ENCODE measurements at regions not wholly inside any gene's neighbourhood (a gene's known extent, or its start where the extent isn't known, plus 50 kb on each side); places are given as distances from the start of the nearest gene placed in this dataset.

DNA sequence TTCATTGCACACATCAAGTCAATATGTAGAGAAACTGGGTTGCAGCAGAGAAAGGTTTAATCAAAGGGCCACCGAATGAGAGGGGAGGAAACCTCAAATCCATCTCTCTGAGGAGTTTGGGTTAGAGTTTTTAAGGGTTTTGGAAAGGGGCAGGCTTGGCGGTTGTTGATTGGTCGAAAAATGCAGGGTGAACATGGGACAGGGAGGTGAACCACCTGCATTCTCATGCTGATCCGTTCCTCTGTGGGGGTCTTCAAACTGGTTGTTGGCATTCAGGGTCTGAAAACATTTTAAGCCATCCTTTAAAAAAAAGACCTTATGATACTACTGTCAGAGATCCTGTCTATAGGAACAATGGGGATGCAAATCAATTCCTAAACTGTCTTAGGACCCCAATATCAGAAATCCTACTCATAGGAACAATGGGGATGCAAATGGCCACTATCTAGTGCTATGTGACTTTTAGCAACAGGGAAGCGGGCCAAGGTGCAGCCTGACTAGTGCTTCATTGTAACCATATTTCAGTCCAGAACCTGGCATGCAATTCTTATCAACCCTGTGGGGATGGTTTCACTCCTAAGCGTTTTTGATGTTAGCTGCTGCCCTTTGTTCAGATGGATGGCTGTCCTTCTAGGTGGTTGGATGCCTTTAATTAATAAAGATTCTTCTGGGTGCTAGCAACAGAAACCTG lies 120.1 kb upstream of the MGAT5 start:
- TF ChIP-seq, protein P1, sequence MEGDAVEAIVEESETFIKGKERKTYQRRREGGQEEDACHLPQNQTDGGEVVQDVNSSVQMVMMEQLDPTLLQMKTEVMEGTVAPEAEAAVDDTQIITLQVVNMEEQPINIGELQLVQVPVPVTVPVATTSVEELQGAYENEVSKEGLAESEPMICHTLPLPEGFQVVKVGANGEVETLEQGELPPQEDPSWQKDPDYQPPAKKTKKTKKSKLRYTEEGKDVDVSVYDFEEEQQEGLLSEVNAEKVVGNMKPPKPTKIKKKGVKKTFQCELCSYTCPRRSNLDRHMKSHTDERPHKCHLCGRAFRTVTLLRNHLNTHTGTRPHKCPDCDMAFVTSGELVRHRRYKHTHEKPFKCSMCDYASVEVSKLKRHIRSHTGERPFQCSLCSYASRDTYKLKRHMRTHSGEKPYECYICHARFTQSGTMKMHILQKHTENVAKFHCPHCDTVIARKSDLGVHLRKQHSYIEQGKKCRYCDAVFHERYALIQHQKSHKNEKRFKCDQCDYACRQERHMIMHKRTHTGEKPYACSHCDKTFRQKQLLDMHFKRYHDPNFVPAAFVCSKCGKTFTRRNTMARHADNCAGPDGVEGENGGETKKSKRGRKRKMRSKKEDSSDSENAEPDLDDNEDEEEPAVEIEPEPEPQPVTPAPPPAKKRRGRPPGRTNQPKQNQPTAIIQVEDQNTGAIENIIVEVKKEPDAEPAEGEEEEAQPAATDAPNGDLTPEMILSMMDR (IDR thresholded peaks at IDR 0.05; ENCODE audit: low read depth, low read length), result no peak
- no peak for DNase-seq (ENCODE audit: extremely low read depth, low read depth)

DNA sequence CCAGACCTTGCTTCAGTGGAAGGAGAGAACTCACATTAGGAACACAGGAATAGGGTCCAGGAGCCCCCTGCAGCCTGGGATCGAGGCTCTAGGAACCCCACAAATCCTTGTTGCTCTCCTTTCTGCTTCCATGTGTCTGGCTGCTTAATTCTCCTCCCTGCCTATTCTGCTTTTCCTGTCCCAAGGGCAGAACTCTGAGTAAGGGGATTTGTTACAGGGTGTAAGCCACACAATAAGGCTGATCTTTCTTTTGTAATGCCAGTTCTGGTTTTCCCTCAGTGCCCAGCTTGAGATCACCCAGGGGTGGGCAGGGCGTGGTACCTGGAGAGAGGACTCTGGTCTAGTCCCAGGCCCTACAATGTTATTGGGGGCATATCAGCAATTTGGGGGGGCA lies 119.6 kb upstream of the MGAT5 start:
- TF ChIP-seq, protein P1 (IDR thresholded peaks at IDR 0.05; ENCODE audit: low read depth, low read length), result no peak
- DNase-seq (ENCODE audit: extremely low read depth, low read depth), result no peak

DNA sequence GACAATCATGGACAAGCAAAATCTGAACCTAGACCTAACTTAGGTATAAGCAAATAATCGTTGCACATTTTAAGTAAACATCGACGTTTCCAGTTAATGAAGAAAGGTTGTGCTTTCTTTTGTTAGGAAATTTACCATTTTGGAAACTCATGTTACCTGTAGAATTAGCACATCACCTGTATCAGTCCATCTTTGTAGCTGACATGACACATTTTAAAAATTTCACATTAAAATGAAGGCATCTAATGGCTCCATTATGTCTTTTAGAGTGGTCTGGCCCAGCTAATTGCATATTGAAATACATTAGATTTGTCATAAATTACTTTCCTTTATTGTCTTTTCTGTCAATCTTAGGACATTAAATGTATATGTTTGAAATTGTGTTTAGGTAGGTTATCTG lies 119.0 kb upstream of the MGAT5 start:
- TF ChIP-seq, protein P1 (IDR thresholded peaks at IDR 0.05; ENCODE audit: low read depth, low read length), result no peak

DNA sequence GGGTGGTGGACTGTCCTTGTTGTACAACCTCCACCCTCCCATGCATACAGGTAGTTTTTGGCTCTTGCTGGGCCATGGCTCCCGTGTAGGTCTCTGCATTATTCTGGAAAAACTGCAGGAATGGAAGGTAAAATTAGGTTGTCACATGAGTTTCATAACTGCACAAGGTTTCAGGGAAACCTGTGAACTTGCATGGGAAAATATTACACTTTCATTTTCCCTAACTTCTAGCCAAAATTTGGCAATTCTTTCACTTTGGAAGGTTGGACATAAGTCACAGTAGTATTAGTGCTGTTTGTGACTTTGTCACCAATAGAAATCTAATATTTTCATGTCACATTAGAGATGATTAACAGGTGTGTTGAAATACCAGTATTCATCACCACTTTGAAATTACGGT lies 118.1 kb upstream of the MGAT5 start:
- DNase-seq (ENCODE audit: extremely low read depth, low read depth), result no peak
- TF ChIP-seq, protein P1 (IDR thresholded peaks at IDR 0.05; ENCODE audit: low read depth, low read length), result no peak

More for the DNA sequence above, 119.0 kb upstream of the MGAT5 start:
- no peak for DNase-seq (ENCODE audit: extremely low read depth, low read depth)

DNA sequence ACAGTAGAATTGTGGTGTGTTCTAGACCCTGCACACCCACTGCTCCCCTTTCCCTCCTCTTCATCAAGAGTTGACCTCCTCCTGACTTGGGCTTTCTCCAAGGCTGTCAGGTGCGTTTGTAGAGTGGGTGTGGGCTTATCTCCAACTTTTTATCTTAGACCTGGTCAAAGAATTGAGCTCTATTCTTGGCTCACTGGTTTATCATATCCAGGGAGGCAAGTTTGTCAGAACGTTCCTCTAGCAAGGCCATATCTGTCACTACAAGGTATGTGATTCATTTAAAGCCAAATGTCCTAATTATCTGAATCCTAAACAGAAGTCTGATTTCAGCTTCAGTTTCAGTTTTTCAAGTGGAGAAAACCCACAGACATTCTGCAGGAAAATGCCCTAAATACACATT lies 117.1 kb upstream of the MGAT5 start:
- TF ChIP-seq, protein P1 (IDR thresholded peaks at IDR 0.05; ENCODE audit: low read depth, low read length), result no peak
- DNase-seq (ENCODE audit: extremely low read depth, low read depth), result no peak

DNA sequence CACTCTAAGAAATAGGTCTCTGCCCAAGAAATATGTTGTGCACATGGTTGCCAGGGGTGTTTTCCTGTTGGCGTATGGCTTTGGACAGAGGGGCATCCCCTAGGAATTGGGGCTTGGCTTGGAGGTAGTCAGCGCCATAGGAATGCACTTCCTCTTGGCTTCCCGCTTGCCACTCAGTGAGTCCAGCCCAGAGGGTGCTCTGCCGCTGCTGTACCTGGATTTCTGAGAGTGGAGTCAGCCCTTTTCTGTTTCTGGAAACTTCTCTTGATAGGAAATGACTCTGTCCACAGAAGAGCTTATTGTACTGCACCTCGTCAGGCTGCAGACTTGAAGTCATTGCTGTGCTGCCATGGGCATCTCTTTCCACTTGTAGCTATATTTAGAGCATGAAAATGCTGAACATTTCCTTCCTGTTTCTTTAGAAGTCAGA lies 116.7 kb upstream of the MGAT5 start:
- TF ChIP-seq, protein P1 (IDR thresholded peaks at IDR 0.05; ENCODE audit: low read depth, low read length), result no peak
- DNase-seq (ENCODE audit: extremely low read depth, low read depth), result peak; percentile 19

DNA sequence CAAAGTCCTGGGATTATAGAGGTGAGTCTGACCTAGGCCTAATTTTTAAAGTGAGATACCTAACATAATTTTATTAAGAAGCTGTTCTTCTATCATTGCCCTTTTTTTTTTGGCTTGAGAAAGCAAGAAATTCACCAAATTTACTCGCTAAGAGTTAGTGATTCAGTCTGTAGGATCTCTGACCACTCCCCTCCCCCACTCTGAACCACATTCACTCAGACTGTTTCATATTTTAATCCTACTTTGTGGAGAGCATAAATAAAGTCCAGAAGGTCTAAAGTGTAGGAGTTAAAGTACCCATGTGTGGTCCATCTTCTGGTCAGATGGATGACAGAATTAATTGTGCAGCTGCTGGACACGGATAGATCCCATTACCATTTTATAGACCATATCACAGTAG lies 115.8 kb upstream of the MGAT5 start:
- no peak for DNase-seq (ENCODE audit: extremely low read depth, low read depth)
- TF ChIP-seq, protein P1 (IDR thresholded peaks at IDR 0.05; ENCODE audit: low read depth, low read length), result no peak
